GM19372 (cell line): ENCODE measurements at regions not wholly inside any gene's neighbourhood (a gene's known extent, or its start where the extent isn't known, plus 50 kb on each side); places are given as distances from the start of the nearest gene placed in this dataset.

Source experiments
- ATAC-seq: cut with Tn5 transposase; IDR thresholded peaks from one replicate; pipeline ENCODE4 v1.9.1; 2021; ENCODE audit warnings: mild to moderate bottlenecking, low read depth, moderate library complexity; ENCODE audit not compliant: unreplicated experiment

DNA sequence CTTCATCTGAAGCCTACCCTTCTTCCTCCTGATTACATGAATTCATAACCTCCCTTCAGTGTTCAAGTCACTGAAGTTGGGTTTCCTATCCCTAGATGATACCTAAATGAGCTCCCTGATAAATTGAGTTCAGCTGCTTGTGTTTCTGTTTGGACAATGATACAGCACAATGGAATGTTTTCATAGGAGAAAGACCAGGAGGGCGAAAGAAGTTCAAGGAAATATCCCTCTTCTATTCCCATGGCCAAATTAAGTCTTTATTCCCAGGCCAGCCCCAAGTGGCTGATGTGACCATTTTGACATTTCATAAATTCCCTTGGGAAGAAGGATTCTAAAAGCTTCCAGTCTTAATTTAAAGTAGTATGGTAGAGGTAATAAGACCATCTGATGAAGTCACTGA lies 555.8 kb upstream of the CLINT1 start:
- ATAC-seq: no peak

DNA sequence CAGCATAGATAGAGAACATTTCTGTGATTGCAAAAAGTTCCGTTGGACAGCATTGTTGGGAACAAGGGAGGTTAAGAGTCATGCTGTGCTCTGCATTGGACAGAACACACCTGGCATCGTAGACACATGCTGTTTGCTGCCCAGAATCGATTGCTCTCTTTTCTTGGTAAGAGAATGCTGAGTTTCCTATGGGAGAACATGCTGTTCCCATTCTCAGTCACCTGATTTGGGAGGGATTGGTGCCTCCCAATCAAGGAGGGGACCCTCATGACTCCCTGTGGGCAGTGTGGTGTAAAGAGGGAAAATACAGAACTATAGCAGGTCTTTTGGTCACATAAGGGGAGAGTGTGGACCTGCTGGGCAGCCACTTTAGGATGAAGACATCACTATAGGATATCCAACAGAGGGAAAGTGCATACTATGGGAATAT lies 555.4 kb upstream of the CLINT1 start:
- ATAC-seq: no peak

GRCh38 chr5:158413122-158413680 lies 554.3 kb upstream of the CLINT1 start:
- ATAC-seq: no peak

DNA sequence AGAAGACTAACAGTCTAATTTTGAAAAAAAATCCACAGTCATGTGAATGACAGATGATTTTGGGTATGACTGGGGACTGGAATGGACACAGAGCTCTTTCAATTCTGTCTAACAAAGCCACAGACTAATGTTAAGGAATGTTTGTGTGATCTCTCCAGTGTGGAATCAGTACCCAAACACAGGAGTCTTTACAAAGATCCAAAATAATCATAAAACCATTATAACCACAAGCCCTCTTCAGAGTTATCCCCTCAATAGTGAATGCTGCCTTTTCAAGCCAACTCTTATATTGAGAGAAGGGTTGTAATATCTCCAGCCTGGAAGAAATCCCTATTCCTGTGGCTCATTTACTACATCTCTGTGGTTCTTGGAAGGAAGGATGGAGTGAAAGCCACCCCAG lies 552.0 kb upstream of the CLINT1 start:
- no peak for ATAC-seq

- ATAC-seq: peak; percentile 70
Measured at GRCh38 chr5:158409507-158409906, 550.6 kb upstream of the CLINT1 start.

DNA sequence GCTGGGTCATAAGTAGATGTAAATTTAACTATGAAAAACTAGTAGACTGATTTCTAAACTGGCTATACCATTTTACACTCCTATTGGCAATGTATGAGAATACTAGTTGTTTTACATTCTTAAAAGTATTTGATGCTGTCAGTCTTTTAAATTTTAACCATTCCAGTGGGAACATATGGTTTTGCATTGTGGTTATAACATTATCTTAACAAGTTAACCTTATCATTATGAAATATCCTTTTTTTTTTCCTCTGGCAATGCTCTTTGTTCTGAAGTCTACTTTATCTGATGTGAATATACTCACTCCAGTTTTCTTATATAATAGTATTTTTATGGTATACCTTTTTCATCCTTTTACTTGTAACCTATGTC lies 548.9 kb upstream of the CLINT1 start:
- ATAC-seq: no peak

GRCh38 chr5:158406884-158407823 lies 548.2 kb upstream of the CLINT1 start:
- ATAC-seq: no peak

DNA sequence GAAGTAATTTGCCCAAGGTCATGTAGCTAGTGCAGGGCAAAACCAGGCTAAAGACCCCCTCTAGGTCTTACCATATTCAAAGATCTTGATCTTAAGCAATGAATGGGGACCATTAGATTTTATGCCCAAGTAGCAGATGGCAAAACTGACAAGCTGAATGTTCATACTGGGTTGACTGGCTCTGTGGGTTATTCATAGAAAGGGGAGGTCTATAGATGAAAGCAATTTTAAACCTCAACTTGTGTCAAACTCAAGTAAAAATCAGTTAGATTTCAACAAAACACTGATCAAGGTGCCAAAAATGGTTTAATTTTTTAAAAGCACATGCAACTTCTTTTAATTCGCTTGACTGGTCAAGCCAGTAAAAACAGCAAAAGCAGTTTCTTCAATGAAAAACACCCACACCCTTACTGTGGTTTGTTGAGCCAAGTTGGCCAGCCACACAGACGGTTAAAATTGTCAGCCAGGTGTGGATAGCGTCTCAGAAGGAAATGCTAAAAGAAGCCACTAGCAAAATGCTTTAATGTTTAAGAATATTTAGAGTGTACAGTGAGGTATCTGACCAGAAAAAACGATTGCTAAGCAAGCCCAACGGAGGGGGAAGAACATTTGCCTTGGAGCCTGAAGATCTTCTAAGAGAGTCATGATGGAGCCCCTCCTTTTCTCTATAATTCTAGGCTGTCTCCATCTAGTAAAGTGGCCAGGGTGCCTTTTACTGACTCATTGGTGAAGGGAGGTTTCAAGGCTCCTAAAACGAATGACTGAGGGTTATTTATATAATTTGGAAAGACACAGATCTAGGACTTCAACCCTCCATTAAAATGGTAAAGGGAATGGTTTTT lies 539.6 kb upstream of the CLINT1 start:
- ATAC-seq: peak; percentile 85

DNA sequence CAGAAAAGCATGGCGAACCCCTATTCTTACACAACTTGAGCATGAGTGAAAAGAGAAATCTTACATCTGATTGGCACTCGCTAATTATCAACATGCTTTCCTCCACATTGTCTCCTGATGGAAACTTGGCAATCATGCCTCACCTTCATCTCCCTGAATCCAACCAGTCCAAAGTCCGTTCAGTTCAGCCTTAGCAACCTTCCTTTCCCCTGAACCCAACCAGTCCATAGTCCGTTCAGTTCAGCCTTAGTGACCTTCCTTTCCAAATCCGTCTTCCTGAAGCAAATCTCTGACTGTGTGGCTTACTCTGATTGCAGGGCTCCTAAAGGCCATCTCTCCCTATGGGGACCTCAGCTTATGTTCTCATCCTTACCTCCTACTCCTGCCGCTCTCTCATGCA lies 538.3 kb upstream of the CLINT1 start:
- no peak for ATAC-seq

- ATAC-seq: no peak
Measured at GRCh38 chr5:158394102-158394501, 535.2 kb upstream of the CLINT1 start.

- ATAC-seq: no peak
Measured at GRCh38 chr5:158393457-158393856, 534.5 kb upstream of the CLINT1 start.

- ATAC-seq: no peak
Measured at GRCh38 chr5:158392753-158393152, 533.8 kb upstream of the CLINT1 start.

DNA sequence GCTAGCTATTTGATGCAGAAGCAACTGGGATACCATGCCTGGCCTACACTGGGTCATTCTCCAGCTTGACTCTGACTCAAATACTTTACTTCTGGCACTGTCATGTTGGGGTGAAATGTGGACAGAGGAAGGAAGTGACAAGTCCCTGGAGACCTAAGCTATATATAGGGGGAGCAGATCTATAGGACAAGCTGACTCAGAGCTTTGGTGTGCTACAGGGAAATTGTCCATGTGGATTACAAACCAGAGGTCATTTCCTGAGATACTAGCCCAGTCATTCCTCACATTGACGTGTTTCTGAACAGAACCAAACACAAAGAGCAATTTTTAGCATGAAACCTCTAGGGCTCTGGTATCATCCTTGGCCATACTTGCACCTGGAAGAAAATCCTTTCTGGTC lies 531.6 kb upstream of the CLINT1 start:
- ATAC-seq: no peak

DNA sequence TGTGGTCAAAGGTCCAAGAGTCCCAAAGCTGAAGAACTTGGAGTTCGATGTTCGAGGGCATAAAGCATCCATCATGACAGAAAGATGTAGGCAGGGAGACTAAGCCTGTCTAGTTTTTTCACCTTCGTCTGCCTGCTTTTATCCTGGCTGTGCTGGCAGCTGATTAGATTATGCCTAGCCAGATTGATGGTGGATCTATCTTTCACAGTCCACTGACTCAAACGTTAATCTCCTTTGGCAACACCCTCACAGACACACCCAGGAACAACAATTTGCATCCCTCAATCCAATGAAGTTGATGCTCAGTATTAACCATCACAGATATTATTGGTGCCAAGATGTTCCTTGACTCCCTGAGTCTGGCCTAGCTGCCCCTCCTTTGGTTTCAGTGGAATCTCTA lies 530.8 kb upstream of the CLINT1 start:
- ATAC-seq: no peak

GRCh38 chr5:158388021-158388420 lies 529.1 kb upstream of the CLINT1 start:
- no peak for ATAC-seq

GRCh38 chr5:158387499-158387898 lies 528.6 kb upstream of the CLINT1 start:
- ATAC-seq: no peak

- no peak for ATAC-seq
Measured at GRCh38 chr5:158385982-158386381, 527.0 kb upstream of the CLINT1 start.

DNA sequence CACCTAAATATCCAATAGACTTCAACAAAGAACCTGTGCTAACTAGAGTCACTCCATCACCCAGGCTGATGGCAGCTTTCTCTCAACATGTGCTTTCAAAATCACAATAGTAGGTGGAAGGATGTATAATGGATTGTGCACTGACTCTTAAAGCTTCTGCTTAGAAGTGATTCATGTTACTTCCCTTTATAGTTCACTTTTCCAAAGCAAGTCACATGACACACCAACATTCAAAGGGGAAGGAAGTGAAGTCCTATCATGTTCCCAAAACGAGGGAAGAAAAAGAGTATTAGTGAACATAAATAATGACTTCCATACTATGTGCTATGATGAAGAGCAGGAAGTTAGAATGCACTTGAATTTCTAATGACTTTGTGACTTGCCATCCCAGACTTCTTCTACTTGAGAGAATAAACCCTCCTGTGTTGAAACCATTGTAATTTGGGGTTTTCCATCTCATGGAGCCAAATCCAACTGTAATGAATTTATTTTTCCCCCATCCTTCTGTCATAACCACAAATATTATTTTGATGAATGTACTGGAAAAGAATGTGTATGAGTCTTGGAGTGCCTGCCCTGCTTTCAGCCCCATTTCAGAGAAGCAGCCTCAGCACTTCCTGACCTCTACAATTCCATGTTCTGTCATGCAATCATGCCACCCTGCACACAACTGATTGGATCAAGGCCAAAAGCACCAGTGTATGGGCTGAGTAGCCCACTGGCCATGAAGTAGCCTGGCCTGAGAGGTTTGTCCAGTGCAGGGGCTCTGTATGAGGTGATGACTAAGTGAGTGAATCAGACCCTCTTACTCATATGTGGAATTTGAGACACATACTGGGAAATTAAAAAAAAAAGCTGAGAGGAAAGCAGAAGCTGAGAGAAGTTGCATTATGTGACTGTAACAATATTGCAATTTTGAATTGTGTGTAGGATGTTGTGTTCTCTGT lies 525.9 kb upstream of the CLINT1 start:
- no peak for ATAC-seq

DNA sequence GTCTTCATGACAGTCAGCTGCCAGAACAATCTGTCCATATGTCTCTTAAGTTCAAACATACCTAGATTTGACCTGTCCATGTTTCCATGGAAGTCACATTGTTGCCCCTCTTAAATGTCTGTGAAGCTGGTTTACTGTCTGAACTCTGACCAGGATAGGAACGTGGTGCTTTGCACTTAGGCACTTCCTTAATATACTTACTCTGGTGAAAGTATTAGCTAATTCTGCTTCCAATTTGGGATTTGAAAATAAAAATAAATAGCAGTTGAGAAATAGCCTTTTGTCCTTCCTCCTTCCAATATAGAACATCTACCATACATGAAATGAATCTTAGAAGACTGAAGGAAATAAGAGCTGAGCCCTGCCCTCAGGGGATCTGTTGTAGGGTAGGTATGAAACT lies 524.5 kb upstream of the CLINT1 start:
- ATAC-seq: no peak

- peak; percentile 88 for ATAC-seq
Measured at GRCh38 chr5:158382473-158382872, 523.5 kb upstream of the CLINT1 start.
